ENCODE measurements at regions not wholly inside any gene's neighbourhood (a gene's known extent, or its start where the extent isn't known, plus 50 kb on each side); places are given as distances from the start of the nearest gene placed in this dataset.

DNA sequence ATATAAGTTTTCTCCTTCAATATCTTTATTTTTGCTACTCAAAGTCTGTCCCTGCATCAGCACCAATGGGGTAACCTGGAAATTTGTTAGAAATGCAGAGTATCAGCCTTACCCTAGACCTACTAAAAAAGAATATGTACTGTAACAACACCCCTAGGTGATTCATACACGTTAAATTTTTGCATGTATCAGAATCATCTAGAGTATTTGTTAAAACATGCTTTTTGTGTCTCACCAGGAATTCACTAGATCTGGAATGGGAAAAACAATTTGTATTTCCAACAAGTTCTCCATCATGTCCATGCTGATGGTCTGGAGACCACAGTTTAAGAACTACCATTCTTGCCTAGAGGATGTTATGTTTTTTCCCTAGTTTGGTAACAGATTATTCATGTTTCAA, 196.0 kb upstream of the EDNRA start:
- TF ChIP-seq, protein P1, sequence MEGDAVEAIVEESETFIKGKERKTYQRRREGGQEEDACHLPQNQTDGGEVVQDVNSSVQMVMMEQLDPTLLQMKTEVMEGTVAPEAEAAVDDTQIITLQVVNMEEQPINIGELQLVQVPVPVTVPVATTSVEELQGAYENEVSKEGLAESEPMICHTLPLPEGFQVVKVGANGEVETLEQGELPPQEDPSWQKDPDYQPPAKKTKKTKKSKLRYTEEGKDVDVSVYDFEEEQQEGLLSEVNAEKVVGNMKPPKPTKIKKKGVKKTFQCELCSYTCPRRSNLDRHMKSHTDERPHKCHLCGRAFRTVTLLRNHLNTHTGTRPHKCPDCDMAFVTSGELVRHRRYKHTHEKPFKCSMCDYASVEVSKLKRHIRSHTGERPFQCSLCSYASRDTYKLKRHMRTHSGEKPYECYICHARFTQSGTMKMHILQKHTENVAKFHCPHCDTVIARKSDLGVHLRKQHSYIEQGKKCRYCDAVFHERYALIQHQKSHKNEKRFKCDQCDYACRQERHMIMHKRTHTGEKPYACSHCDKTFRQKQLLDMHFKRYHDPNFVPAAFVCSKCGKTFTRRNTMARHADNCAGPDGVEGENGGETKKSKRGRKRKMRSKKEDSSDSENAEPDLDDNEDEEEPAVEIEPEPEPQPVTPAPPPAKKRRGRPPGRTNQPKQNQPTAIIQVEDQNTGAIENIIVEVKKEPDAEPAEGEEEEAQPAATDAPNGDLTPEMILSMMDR (IDR thresholded peaks at IDR 0.05; ENCODE audit: low read depth, low read length) = no peak
- TF ChIP-seq EZH2phosphoT487 (IDR thresholded peaks at IDR 0.05; ENCODE audit: low read depth) = no peak
